Common myeloid progenitor, CD34-positive (primary cell): ENCODE measurements at regions not wholly inside any gene's neighbourhood (a gene's known extent, or its start where the extent isn't known, plus 50 kb on each side); places are given as distances from the start of the nearest gene placed in this dataset.

Experiments
- CTCF ChIA-PET: fragments of 350-600 bp; sonication (Branson Sonifier 250); formaldehyde crosslinking; loops from one replicate; lab custom pipeline; 2021; ENCODE audit warnings: antibody characterized with exemption; lab: Charles Lee
- POLR2A ChIA-PET: fragments of 350-600 bp; sonication (Branson Sonifier 250); formaldehyde crosslinking; loops from one replicate; lab custom pipeline; 2021; ENCODE audit warnings: antibody characterized with exemption; lab: Charles Lee
- DNase-seq, 3 donors: peaks; one replicate each; pipeline versions ENCODE4 v3.0.0 to v3.0.0-alpha.2; 2013
- H3K27ac ChIP-seq, 2 experiments: 1 replicate in 1 of 2; 2 replicates in 1 of 2; pipeline ENCODE4 v1.7.0; 2013; ENCODE audit warnings: inconsistent platforms in 2 of 2, low read length in 2 of 2, mild to moderate bottlenecking in 2 of 2, low read depth in 1 of 2, moderate library complexity in 1 of 2; ENCODE audit not compliant: severe bottlenecking in 2 of 2, insufficient read depth in 1 of 2, poor library complexity in 1 of 2
- H3K27me3 ChIP-seq, 5 experiments: replicated peaks in 2 of 5; 1 replicate in 3 of 5; 2 replicates in 2 of 5; pipeline versions ENCODE4 v1.6.1 to v1.7.0; 2013; ENCODE audit warnings: low read length in 4 of 5, mild to moderate bottlenecking in 2 of 5, moderate library complexity in 2 of 5, inconsistent platforms in 1 of 5; ENCODE audit not compliant: insufficient read depth in 5 of 5, control insufficient read depth in 4 of 5
- H3K36me3 ChIP-seq, 4 experiments: 1 replicate in 2 of 4; 2 replicates in 2 of 4; pipeline versions ENCODE4 v1.6.1 to v1.7.0; 2013; ENCODE audit warnings: low read length in 3 of 4, control low read depth in 1 of 4, mild to moderate bottlenecking in 1 of 4; ENCODE audit not compliant: control insufficient read depth in 4 of 4, insufficient read depth in 4 of 4
- H3K4me1 ChIP-seq, 4 experiments: 1 replicate in 3 of 4; 2 replicates in 1 of 4; pipeline versions ENCODE4 v1.6.1 to v1.7.1; 2013; ENCODE audit warnings: low read length in 3 of 4, mild to moderate bottlenecking in 3 of 4, control low read depth in 1 of 4, inconsistent platforms in 1 of 4, moderate library complexity in 1 of 4; ENCODE audit not compliant: control insufficient read depth in 4 of 4, insufficient read depth in 4 of 4; ENCODE audit errors: control extremely low read depth in 1 of 4
- H3K4me3 ChIP-seq, 7 experiments: 1 replicate in 4 of 7; 2 replicates in 3 of 7; pipeline versions ENCODE4 v1.5.1 to v1.7.0; 2013; ENCODE audit warnings: mild to moderate bottlenecking in 7 of 7, low read length in 6 of 7, moderate library complexity in 6 of 7, inconsistent platforms in 2 of 7, low read depth in 2 of 7, control low read depth in 1 of 7; ENCODE audit not compliant: insufficient read depth in 4 of 7, control insufficient read depth in 1 of 7; ENCODE audit errors: extremely low read depth in 1 of 7
- H3K9me3 ChIP-seq, 5 experiments: 1 replicate in 4 of 5; 2 replicates in 1 of 5; pipeline versions ENCODE4 v1.6.1 to v1.7.1; 2013; ENCODE audit warnings: low read length in 4 of 5, mild to moderate bottlenecking in 2 of 5, inconsistent platforms in 1 of 5, low read depth in 1 of 5, moderate library complexity in 1 of 5; ENCODE audit not compliant: control insufficient read depth in 4 of 5, insufficient read depth in 2 of 5; ENCODE audit errors: control extremely low read depth in 1 of 5
- WGBS: methylation state at CpG from one replicate; pipeline ENCODE4 v1.1.5; 2013; ENCODE audit not compliant: insufficient coverage; 5-methylcytosine and 5-hydroxymethylcytosine counted together

DNA sequence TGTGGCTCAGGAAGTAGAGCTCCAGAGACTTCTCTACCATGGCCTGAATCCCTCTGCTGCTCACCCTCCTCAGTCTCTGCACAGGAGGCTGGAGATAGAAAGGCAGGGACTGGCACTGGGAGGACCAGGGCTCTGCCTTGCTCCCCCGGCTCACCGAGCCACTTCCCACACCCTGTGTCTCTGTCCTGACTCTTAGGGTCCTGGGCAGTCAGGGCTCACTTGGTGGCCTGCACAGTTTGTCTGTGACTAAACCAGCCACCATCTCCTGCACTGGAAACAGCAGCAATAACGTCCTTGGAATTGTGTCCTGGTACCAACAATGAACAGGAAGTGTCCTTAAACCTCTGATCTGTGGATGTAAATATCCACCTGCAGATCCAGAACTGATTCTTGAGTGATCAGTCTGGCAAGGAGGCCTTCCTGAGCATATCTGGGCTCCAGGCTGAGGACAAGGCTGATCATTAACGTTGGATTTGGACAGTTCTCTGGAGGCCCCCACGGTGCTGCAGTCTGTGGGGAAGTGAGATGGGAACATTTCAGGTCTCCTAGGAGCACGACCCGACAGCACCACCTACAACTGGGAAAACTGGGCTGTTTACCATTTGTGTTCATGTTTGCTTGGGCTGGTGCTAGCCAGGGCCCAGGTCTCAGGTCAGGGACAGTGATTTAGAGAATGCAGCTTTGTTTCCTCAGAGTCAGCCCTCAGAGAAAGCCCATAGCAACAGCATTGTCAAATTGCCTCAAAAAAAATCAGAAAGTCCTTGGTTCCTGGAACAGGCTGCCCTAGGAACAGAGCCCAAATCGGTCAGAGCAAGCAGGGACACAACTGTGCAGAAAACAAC, 82.5 kb downstream of the ZNF280B start:
- POLR2A ChIA-PET: no interaction called here
- H3K27me3 ChIP-seq: peaks cover 4 to 15% (median 9%) of the 10 kb centered on the region in 5 experiments
- 77% methylated on average over 7 of the region's 8 CpGs for WGBS

DNA sequence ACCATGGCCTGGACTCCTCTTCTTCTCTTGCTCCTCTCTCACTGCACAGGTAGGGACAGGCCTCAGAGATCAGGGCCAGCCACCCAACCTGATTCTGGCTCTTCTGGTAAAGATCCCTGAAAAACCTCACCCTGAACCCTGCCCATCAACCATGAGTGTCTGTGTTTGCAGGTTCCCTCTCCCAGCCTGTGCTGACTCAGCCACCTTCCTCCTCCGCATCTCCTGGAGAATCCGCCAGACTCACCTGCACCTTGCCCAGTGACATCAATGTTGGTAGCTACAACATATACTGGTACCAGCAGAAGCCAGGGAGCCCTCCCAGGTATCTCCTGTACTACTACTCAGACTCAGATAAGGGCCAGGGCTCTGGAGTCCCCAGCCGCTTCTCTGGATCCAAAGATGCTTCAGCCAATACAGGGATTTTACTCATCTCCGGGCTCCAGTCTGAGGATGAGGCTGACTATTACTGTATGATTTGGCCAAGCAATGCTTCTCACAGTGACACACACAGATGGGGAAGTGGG, 80.9 kb downstream of the ZNF280B start:
- POLR2A ChIA-PET: no interaction called here
- CTCF ChIA-PET: interaction anchor here (0.8 kb wide), 1 partner anchor 12 kb away, joined by 3 read pairs; no protein-coding TSS in a partner anchor
- no peak for DNase-seq

More for the DNA sequence above, 82.5 kb downstream of the ZNF280B start:
- no peak for DNase-seq
- CTCF ChIA-PET: interaction anchor here (1.0 to 1.2 kb wide), 2 partner anchors 69 to 291 kb away, joined by 3 read pairs; no protein-coding TSS in a partner anchor
- Histone ChIP-seq H3K4me1 (no peaks in the 10 kb centered on the region), H3K4me3 (no peak overlapping the region), H3K9me3 (no peaks in the 10 kb centered on the region), H3K27ac (no peak overlapping the region), H3K36me3 (no peaks in the 10 kb centered on the region)

DNA sequence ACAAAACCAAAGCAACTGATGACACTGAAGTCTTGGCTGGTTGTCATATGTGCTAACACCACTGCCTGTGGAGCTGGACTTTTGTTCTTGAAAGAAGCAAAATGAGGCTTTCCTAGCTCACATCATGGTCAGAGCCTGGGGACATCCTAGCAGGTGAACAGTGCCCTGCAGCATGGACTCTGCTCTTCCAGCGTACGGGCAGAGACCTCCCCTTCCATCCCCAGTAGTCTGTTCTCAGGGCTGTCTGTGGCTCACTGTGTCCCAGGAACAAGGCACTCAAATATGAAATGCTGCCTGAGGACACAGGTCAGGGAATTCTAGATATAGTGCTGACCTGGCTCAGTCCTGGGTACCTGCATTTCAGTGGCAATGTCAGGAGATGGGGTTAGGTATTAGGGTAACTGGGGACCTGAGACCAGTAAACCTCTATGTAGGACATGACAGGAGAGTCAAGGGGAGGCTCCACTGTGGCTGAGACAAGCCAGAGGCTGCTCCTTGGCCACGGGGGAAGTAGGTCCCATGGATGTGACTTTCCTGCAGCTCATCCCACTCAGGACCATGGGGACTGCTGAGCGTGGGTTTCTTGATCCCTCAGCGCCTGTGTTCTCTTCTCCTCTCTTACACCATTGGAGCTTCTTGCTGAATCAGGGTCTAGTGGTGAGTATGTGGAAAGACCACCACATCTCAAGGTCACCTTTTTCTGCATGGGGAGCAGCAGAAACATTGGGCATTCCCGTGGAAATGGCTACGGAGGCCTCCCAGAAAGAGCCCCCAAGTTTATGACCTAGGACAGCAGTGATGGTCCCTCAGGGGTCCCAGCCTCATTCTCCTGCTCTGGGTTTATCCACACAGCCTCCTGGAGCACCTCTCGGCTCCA, 80.1 kb downstream of the ZNF280B start:
- no peak for DNase-seq
- ChIA-PET CTCF (interaction anchor here (2.8 kb wide), 1 partner anchor 35 kb away, joined by 11 read pairs; no protein-coding TSS in a partner anchor), POLR2A (no interaction called here)
- no peak overlapping the region for H3K4me3 ChIP-seq
- no peaks in the 10 kb centered on the region for H3K36me3 ChIP-seq
- H3K9me3 ChIP-seq: no peaks in the 10 kb centered on the region
- H3K27me3 ChIP-seq: peaks cover 0 to 15% (median 0%) of the 10 kb centered on the region in 5 experiments
- 82% methylated on average over 6 of the region's 8 CpGs for WGBS
- no peaks in the 10 kb centered on the region for H3K4me1 ChIP-seq
- H3K27ac ChIP-seq: no peak overlapping the region

More for the DNA sequence above, 80.9 kb downstream of the ZNF280B start:
- no peaks in the 10 kb centered on the region for H3K36me3 ChIP-seq
- H3K4me3 ChIP-seq: no peak overlapping the region
- WGBS: 96% methylated on average over 4 of the region's 4 CpGs
- no peaks in the 10 kb centered on the region for H3K9me3 ChIP-seq
- peaks cover 0 to 14% (median 0%) of the 10 kb centered on the region in 5 experiments for H3K27me3 ChIP-seq
- H3K27ac ChIP-seq: no peak overlapping the region
- no peaks in the 10 kb centered on the region for H3K4me1 ChIP-seq

DNA sequence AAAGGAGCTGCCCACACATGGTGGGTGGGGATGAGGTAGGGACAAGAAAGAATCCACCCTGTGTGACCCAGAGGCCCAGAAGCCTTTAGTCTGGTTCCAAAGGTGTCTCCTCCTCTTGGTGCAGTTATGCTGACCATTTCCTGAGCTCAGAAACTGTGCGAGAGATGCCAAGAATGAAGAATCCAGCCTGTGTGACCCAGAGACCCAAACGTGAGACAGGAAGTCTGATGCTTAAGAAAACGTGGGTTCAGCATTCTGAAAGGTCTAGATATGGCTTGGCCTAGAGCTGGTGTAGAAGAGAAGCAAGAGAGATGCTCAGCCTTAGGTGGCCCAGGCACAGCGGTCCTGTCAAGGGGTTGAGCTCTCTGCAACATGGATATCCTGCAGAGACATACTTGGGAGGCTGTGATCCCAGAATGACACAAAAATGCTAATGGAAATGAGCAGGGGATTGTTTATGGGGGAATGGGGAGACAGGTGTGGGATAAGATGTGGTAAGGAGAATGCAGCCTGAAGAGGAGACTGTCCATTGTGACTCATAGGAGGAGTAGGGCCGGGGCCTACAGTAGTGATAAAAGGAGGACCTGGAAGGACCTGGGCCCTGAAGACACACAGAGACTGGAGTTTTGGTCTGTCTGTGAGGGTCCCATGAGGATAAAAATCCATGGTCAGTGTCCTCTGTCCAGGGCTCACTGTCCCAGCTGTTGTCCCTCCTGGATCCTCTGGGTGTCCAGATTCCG, 79.0 kb downstream of the ZNF280B start:
- Histone ChIP-seq H3K27me3 (peaks cover 0 to 15% (median 0%) of the 10 kb centered on the region in 5 experiments), H3K4me1 (no peaks in the 10 kb centered on the region), H3K4me3 (no peak overlapping the region), H3K36me3 (no peaks in the 10 kb centered on the region), H3K9me3 (peaks cover 0 to 7% (median 0%) of the 10 kb centered on the region in 5 experiments), H3K27ac (no peak overlapping the region)
- DNase-seq: no peak
- 69% methylated on average over 6 of the region's 6 CpGs for WGBS
- POLR2A ChIA-PET: no interaction called here
- CTCF ChIA-PET: interaction anchor here (1.2 to 3.4 kb wide), 7 partner anchors 15 to 80 kb away, joined by 3 to 18 read pairs (median 5); no protein-coding TSS in a partner anchor

DNA sequence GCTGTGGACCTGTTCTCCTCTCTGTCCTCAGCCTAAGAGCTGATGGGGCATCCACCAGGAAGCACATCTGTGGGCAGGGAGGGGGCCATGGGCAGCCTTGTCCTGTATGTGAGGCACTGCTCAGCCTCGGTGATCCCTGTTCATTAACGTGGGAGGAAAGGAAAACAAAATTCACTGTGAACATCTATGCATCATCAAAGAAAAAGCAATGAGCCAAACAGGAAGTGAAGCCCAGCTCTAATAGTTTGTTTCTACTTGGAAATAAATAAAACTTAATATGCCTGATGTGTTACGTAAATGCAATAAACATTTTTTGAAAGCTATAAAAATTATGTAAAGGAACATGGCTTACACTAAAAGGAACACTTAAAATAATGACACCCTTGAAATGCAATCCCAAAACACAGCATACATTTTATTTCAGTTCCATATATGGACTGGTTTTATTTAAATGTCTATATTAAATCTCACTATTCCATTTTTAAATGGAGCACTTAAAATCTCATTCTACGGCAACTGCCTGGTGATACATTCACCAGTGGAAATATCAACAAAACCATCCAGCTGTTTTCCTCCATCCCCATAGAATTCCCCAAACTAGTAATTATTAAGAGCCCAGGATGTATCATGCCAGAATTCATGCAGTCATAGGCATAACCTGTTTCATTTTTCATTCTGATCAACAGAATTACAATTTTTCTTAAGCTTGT, 78.3 kb downstream of the ZNF280B start:
- Histone ChIP-seq H3K27ac (no peak overlapping the region), H3K9me3 (peaks cover 0 to 7% (median 0%) of the 10 kb centered on the region in 5 experiments), H3K4me1 (no peaks in the 10 kb centered on the region), H3K27me3 (peaks cover 0 to 15% (median 0%) of the 10 kb centered on the region in 5 experiments), H3K4me3 (no peak overlapping the region), H3K36me3 (no peaks in the 10 kb centered on the region)
- 100% methylated on average over 1 of the region's 4 CpGs for WGBS
- no peak for DNase-seq
- CTCF ChIA-PET: interaction anchor here (0.7 to 3.4 kb wide), 12 partner anchors 8 to 222 kb away, joined by 3 to 23 read pairs (median 5); no protein-coding TSS in a partner anchor
- POLR2A ChIA-PET: no interaction called here
